RWPE2 (cell line): ENCODE measurements at regions not wholly inside any gene's neighbourhood (a gene's known extent, or its start where the extent isn't known, plus 50 kb on each side); places are given as distances from the start of the nearest gene placed in this dataset.

Experiments used
- ATAC-seq: fragments of 200-7000 bp; cut with Tn5 transposase; 3 replicates; pipeline ENCODE4 v1.9.1; 2021; ENCODE audit warnings: low read depth
- DNase-seq: peaks from one replicate; pipeline ENCODE4 v3.0.0-alpha.2; 2020; ENCODE audit warnings: low spot score
- H3K27ac ChIP-seq: fragments of 450-650 bp; 2 replicates; pipeline ENCODE4 v1.5.1; 2017; ENCODE audit warnings: mild to moderate bottlenecking; ENCODE audit not compliant: poor library complexity, severe bottlenecking
- H3K27me3 ChIP-seq: fragments of 250-450 bp; sonication (Bioruptor Pico); 2 replicates; pipeline ENCODE4 v1.5.1; 2021; ENCODE audit warnings: mild to moderate bottlenecking, moderate library complexity; ENCODE audit not compliant: insufficient read depth, poor library complexity, severe bottlenecking
- H3K36me3 ChIP-seq: fragments of 250-450 bp; sonication (Bioruptor Pico); 2 replicates; pipeline ENCODE4 v1.5.1; 2020; ENCODE audit warnings: low read depth, mild to moderate bottlenecking, moderate library complexity
- H3K4me1 ChIP-seq: fragments of 250-450 bp; sonication (Bioruptor Pico); 2 replicates; pipeline ENCODE4 v1.5.1; 2021; ENCODE audit warnings: mild to moderate bottlenecking, moderate library complexity; ENCODE audit not compliant: insufficient read depth, poor library complexity, severe bottlenecking
- H3K4me3 ChIP-seq: fragments of 250-450 bp; sonication (Bioruptor Pico); 2 replicates; pipeline ENCODE4 v1.5.1; 2021; ENCODE audit warnings: mild to moderate bottlenecking, moderate library complexity; ENCODE audit not compliant: severe bottlenecking
- H3K9me3 ChIP-seq: fragments of 250-450 bp; sonication (Bioruptor Pico); 2 replicates; pipeline ENCODE4 v1.5.1; 2021; ENCODE audit warnings: mild to moderate bottlenecking, moderate library complexity; ENCODE audit not compliant: severe bottlenecking
- CTCF ChIP-seq: fragments of 450-650 bp; IDR thresholded peaks from one replicate; pipeline ENCODE4 v1.5.1; 2017; ENCODE audit warnings: mild to moderate bottlenecking, moderate library complexity; ENCODE audit not compliant: poor library complexity, severe bottlenecking

GRCh38 chr4:58732973-58733372, 1622.8 kb upstream of the IGFBP7 start:
- no peak overlapping the region for H3K27ac ChIP-seq
- DNase-seq (no peak), ATAC-seq (no peak)
- no peak overlapping the region for H3K4me3 ChIP-seq
- no peaks in the 10 kb centered on the region for H3K36me3 ChIP-seq
- H3K27me3 ChIP-seq, result no peaks in the 10 kb centered on the region
- no peaks in the 10 kb centered on the region for H3K4me1 ChIP-seq
- no peaks in the 10 kb centered on the region for H3K9me3 ChIP-seq
- no peak for TF ChIP-seq CTCF

GRCh38 chr4:58723954-58724353, 1613.8 kb upstream of the IGFBP7 start:
- Histone ChIP-seq H3K9me3 (no peaks in the 10 kb centered on the region), H3K36me3 (no peaks in the 10 kb centered on the region), H3K4me3 (no peak overlapping the region), H3K27me3 (peaks cover under 1% of the 10 kb centered on the region), H3K4me1 (no peaks in the 10 kb centered on the region), H3K27ac (no peak overlapping the region)
- ATAC-seq (no peak), DNase-seq (no peak)
- TF ChIP-seq CTCF, result no peak

GRCh38 chr4:58711039-58711438, 1600.9 kb upstream of the IGFBP7 start:
- ATAC-seq (no peak), DNase-seq (no peak)
- Histone ChIP-seq H3K4me1 (no peaks in the 10 kb centered on the region), H3K27me3 (peaks cover under 1% of the 10 kb centered on the region), H3K36me3 (no peaks in the 10 kb centered on the region), H3K27ac (no peak overlapping the region), H3K4me3 (no peak overlapping the region), H3K9me3 (no peaks in the 10 kb centered on the region)
- TF ChIP-seq CTCF, result no peak

GRCh38 chr4:58688568-58688967, 1578.4 kb upstream of the IGFBP7 start:
- H3K36me3 ChIP-seq, result no peaks in the 10 kb centered on the region
- no peak overlapping the region for H3K4me3 ChIP-seq
- no peak for TF ChIP-seq CTCF
- no peak overlapping the region for H3K27ac ChIP-seq
- no peaks in the 10 kb centered on the region for H3K4me1 ChIP-seq
- no peaks in the 10 kb centered on the region for H3K27me3 ChIP-seq
- no peaks in the 10 kb centered on the region for H3K9me3 ChIP-seq
- ATAC-seq (no peak), DNase-seq (no peak)

- no peak for ATAC-seq
- Histone ChIP-seq H3K36me3 (no peaks in the 10 kb centered on the region), H3K27ac (no peak overlapping the region)
Observed at GRCh38 chr4:58679886-58680285, 1569.7 kb upstream of the IGFBP7 start.

More at GRCh38 chr4:58679886-58680285, 1569.7 kb upstream of the IGFBP7 start:
- H3K4me3 ChIP-seq, result no peak overlapping the region
- DNase-seq, result no peak
- H3K9me3 ChIP-seq, result no peaks in the 10 kb centered on the region
- no peaks in the 10 kb centered on the region for H3K4me1 ChIP-seq
- H3K27me3 ChIP-seq, result peaks cover 4% of the 10 kb centered on the region
- TF ChIP-seq CTCF, result no peak
